IgD-negative memory B cell (primary cell): ENCODE measurements at regions not wholly inside any gene's neighbourhood (a gene's known extent, or its start where the extent isn't known, plus 50 kb on each side); places are given as distances from the start of the nearest gene placed in this dataset.

ENCODE experiments used
- H3K27ac Mint-ChIP-seq, 3 donors: one replicate each; pipeline ENCODE4 v1.8.0; 2020 to 2022; ENCODE audit warnings: mild to moderate bottlenecking in 3 of 3, mixed read lengths in 3 of 3, moderate library complexity in 1 of 3
- H3K27me3 Mint-ChIP-seq: one replicate; pipeline ENCODE4 v1.8.0; 2021; ENCODE audit warnings: mixed read lengths
- H3K36me3 Mint-ChIP-seq: one replicate; pipeline ENCODE4 v1.8.0; 2020; ENCODE audit warnings: mild to moderate bottlenecking, mixed read lengths
- H3K4me1 Mint-ChIP-seq, 3 donors: one replicate each; pipeline ENCODE4 v1.8.0; 2020 to 2022; ENCODE audit warnings: mixed read lengths in 3 of 3, mild to moderate bottlenecking in 1 of 3
- H3K4me3 Mint-ChIP-seq, 4 donors: one replicate each; pipeline ENCODE4 v1.8.0; 2020 to 2022; ENCODE audit warnings: mild to moderate bottlenecking in 4 of 4, mixed read lengths in 4 of 4, moderate library complexity in 3 of 4
- H3K9me3 Mint-ChIP-seq, 3 donors: one replicate each; pipeline ENCODE4 v1.8.0; 2020 to 2021; ENCODE audit warnings: mixed read lengths in 3 of 3, mild to moderate bottlenecking in 1 of 3

GRCh38 chr16:5478036-5478435 is 380.4 kb upstream of the EEF2KMT start:
- H3K27ac Mint-ChIP-seq, result peak overlapping the region in 1 of 3 donors; percentile 7
- H3K9me3 Mint-ChIP-seq, result peaks cover 0 to 10% (median 0%) of the 10 kb centered on the region in 3 donors
- H3K4me1 Mint-ChIP-seq, result no peaks in the 10 kb centered on the region
- no peaks in the 10 kb centered on the region for H3K36me3 Mint-ChIP-seq
- H3K27me3 Mint-ChIP-seq, result peaks cover 1% of the 10 kb centered on the region
- H3K4me3 Mint-ChIP-seq, result no peak overlapping the region

GRCh38 chr16:5477251-5477650 is 379.7 kb upstream of the EEF2KMT start:
- H3K4me1 Mint-ChIP-seq, result no peaks in the 10 kb centered on the region
- H3K4me3 Mint-ChIP-seq, result no peak overlapping the region
- H3K27ac Mint-ChIP-seq, result no peak overlapping the region
- H3K27me3 Mint-ChIP-seq, result peaks cover 1% of the 10 kb centered on the region
- H3K9me3 Mint-ChIP-seq, result peaks cover 0 to 10% (median 0%) of the 10 kb centered on the region in 3 donors
- H3K36me3 Mint-ChIP-seq, result no peaks in the 10 kb centered on the region

GRCh38 chr16:5472552-5472951 is 375.0 kb upstream of the EEF2KMT start:
- no peaks in the 10 kb centered on the region for H3K4me1 Mint-ChIP-seq
- no peaks in the 10 kb centered on the region for H3K27me3 Mint-ChIP-seq
- peaks cover 2% of the 10 kb centered on the region for H3K36me3 Mint-ChIP-seq
- peaks cover 2 to 6% (median 4%) of the 10 kb centered on the region in 3 donors for H3K9me3 Mint-ChIP-seq
- H3K4me3 Mint-ChIP-seq, result no peak overlapping the region
- peak overlapping the region in 1 of 3 donors; percentile 7 for H3K27ac Mint-ChIP-seq

GRCh38 chr16:5468488-5468887 is 370.9 kb upstream of the EEF2KMT start:
- Mint-ChIP-seq H3K4me1 (no peaks in the 10 kb centered on the region), H3K4me3 (no peak overlapping the region), H3K27ac (no peak overlapping the region), H3K36me3 (peaks cover 3% of the 10 kb centered on the region), H3K27me3 (peaks cover 1% of the 10 kb centered on the region), H3K9me3 (peaks cover 4 to 10% (median 7%) of the 10 kb centered on the region in 3 donors)

- Mint-ChIP-seq H3K36me3 (peaks cover 3% of the 10 kb centered on the region), H3K4me1 (no peaks in the 10 kb centered on the region)
Observed at GRCh38 chr16:5467552-5467951, 370.0 kb upstream of the EEF2KMT start.

GRCh38 chr16:5466551-5466950 is 369.0 kb upstream of the EEF2KMT start:
- Mint-ChIP-seq H3K9me3 (peaks cover 4 to 10% (median 7%) of the 10 kb centered on the region in 3 donors), H3K4me3 (no peak overlapping the region), H3K36me3 (peaks cover 3% of the 10 kb centered on the region), H3K27ac (no peak overlapping the region), H3K4me1 (no peaks in the 10 kb centered on the region), H3K27me3 (peaks cover 1% of the 10 kb centered on the region)

More at GRCh38 chr16:5467552-5467951, 370.0 kb upstream of the EEF2KMT start:
- no peak overlapping the region for H3K27ac Mint-ChIP-seq
- peaks cover 1% of the 10 kb centered on the region for H3K27me3 Mint-ChIP-seq
- H3K4me3 Mint-ChIP-seq, result no peak overlapping the region
- H3K9me3 Mint-ChIP-seq, result peaks cover 4 to 10% (median 7%) of the 10 kb centered on the region in 3 donors

GRCh38 chr16:5465714-5466113 is 368.1 kb upstream of the EEF2KMT start:
- H3K27me3 Mint-ChIP-seq, result peaks cover 1% of the 10 kb centered on the region
- no peak overlapping the region for H3K27ac Mint-ChIP-seq
- H3K4me3 Mint-ChIP-seq, result no peak overlapping the region
- H3K4me1 Mint-ChIP-seq, result no peaks in the 10 kb centered on the region
- peaks cover 2 to 10% (median 7%) of the 10 kb centered on the region in 3 donors for H3K9me3 Mint-ChIP-seq
- H3K36me3 Mint-ChIP-seq, result peaks cover 3% of the 10 kb centered on the region

GRCh38 chr16:5463820-5464219 is 366.2 kb upstream of the EEF2KMT start:
- Mint-ChIP-seq H3K27me3 (peaks cover 1% of the 10 kb centered on the region), H3K36me3 (peaks cover 1% of the 10 kb centered on the region), H3K4me3 (no peak overlapping the region), H3K27ac (no peak overlapping the region), H3K4me1 (no peaks in the 10 kb centered on the region), H3K9me3 (peaks cover 2 to 12% (median 10%) of the 10 kb centered on the region in 3 donors)

- Mint-ChIP-seq H3K36me3 (peaks cover 1% of the 10 kb centered on the region), H3K4me3 (no peak overlapping the region), H3K27ac (no peak overlapping the region), H3K4me1 (peaks cover 0 to 1% (median 0%) of the 10 kb centered on the region in 3 donors), H3K27me3 (peaks cover 1% of the 10 kb centered on the region), H3K9me3 (peaks cover 0 to 13% (median under 1%) of the 10 kb centered on the region in 3 donors)
Observed at GRCh38 chr16:5461574-5461973, 364.0 kb upstream of the EEF2KMT start.

- H3K27me3 Mint-ChIP-seq, result peaks cover 1% of the 10 kb centered on the region
- no peak overlapping the region for H3K4me3 Mint-ChIP-seq
- H3K9me3 Mint-ChIP-seq, result peaks cover 0 to 13% (median 4%) of the 10 kb centered on the region in 3 donors
- peaks cover 1% of the 10 kb centered on the region for H3K36me3 Mint-ChIP-seq
- no peak overlapping the region for H3K27ac Mint-ChIP-seq
- peaks cover 0 to 1% (median 0%) of the 10 kb centered on the region in 3 donors for H3K4me1 Mint-ChIP-seq
Observed at GRCh38 chr16:5461141-5461540, 363.5 kb upstream of the EEF2KMT start.

GRCh38 chr16:5460701-5461100 is 363.1 kb upstream of the EEF2KMT start:
- no peak overlapping the region for H3K4me3 Mint-ChIP-seq
- peaks cover 1% of the 10 kb centered on the region for H3K36me3 Mint-ChIP-seq
- H3K4me1 Mint-ChIP-seq, result peaks cover 0 to 1% (median 0%) of the 10 kb centered on the region in 3 donors
- H3K9me3 Mint-ChIP-seq, result peaks cover 0 to 10% (median 4%) of the 10 kb centered on the region in 3 donors
- H3K27ac Mint-ChIP-seq, result no peak overlapping the region
- no peaks in the 10 kb centered on the region for H3K27me3 Mint-ChIP-seq

- H3K9me3 Mint-ChIP-seq, result peaks cover 0 to 9% (median 7%) of the 10 kb centered on the region in 3 donors
- H3K36me3 Mint-ChIP-seq, result peaks cover 1% of the 10 kb centered on the region
- no peak overlapping the region for H3K4me3 Mint-ChIP-seq
- peaks cover 0 to 1% (median 0%) of the 10 kb centered on the region in 3 donors for H3K4me1 Mint-ChIP-seq
- no peak overlapping the region for H3K27ac Mint-ChIP-seq
- H3K27me3 Mint-ChIP-seq, result no peaks in the 10 kb centered on the region
Observed at GRCh38 chr16:5459863-5460262, 362.3 kb upstream of the EEF2KMT start.

- Mint-ChIP-seq H3K9me3 (peaks cover 0 to 11% (median 8%) of the 10 kb centered on the region in 3 donors), H3K27me3 (no peaks in the 10 kb centered on the region), H3K36me3 (no peaks in the 10 kb centered on the region), H3K4me3 (no peak overlapping the region), H3K4me1 (peaks cover 0 to 1% (median 0%) of the 10 kb centered on the region in 3 donors), H3K27ac (no peak overlapping the region)
Observed at GRCh38 chr16:5455110-5455509, 357.5 kb upstream of the EEF2KMT start.

GRCh38 chr16:5454349-5454748 is 356.8 kb upstream of the EEF2KMT start:
- H3K27ac Mint-ChIP-seq, result no peak overlapping the region
- peaks cover 1% of the 10 kb centered on the region for H3K27me3 Mint-ChIP-seq

GRCh38 chr16:5451641-5452040 is 354.0 kb upstream of the EEF2KMT start:
- H3K4me3 Mint-ChIP-seq, result no peak overlapping the region
- H3K27ac Mint-ChIP-seq, result no peak overlapping the region
- H3K27me3 Mint-ChIP-seq, result peaks cover 2% of the 10 kb centered on the region
- peaks cover 0 to 11% (median 4%) of the 10 kb centered on the region in 3 donors for H3K9me3 Mint-ChIP-seq
- H3K4me1 Mint-ChIP-seq, result no peaks in the 10 kb centered on the region
- no peaks in the 10 kb centered on the region for H3K36me3 Mint-ChIP-seq

More at GRCh38 chr16:5454349-5454748, 356.8 kb upstream of the EEF2KMT start:
- Mint-ChIP-seq H3K9me3 (peaks cover 0 to 11% (median 3%) of the 10 kb centered on the region in 3 donors), H3K36me3 (no peaks in the 10 kb centered on the region), H3K4me3 (no peak overlapping the region), H3K4me1 (peaks cover 0 to 1% (median 0%) of the 10 kb centered on the region in 3 donors)

- Mint-ChIP-seq H3K27ac (no peak overlapping the region), H3K36me3 (no peaks in the 10 kb centered on the region), H3K4me3 (peak overlapping the region in 1 of 4 donors; percentile 31), H3K27me3 (peaks cover 2% of the 10 kb centered on the region), H3K9me3 (peaks cover 0 to 12% (median 4%) of the 10 kb centered on the region in 3 donors), H3K4me1 (no peaks in the 10 kb centered on the region)
Observed at GRCh38 chr16:5450409-5451104, 353.0 kb upstream of the EEF2KMT start.
